GM13977 (cell line): ENCODE measurements at regions not wholly inside any gene's neighbourhood (a gene's known extent, or its start where the extent isn't known, plus 50 kb on each side); places are given as distances from the start of the nearest gene placed in this dataset.

Experiments
- DNase-seq: peaks from one replicate; pipeline ENCODE4 v3.0.0; 2012; ENCODE audit warnings: low spot score
- CTCF ChIP-seq: IDR thresholded peaks from 2 replicates; pipeline ENCODE4 v1.5.1; 2012; ENCODE audit warnings: mild to moderate bottlenecking, control low read depth; ENCODE audit not compliant: insufficient read depth; ENCODE audit errors: extremely low read depth, missing control alignments
- in situ Hi-C: fragments of 300-500 bp; cut with MboI; formaldehyde crosslinking; loops from one replicate; pipeline ENCODE4 v1.12.0; 2022; ENCODE audit warnings: low sequenced_read_pairs, low pct_unique_long_range_greater_than_20kb, mixed read lengths, inconsistent platforms; ENCODE audit not compliant: unreplicated experiment

DNA sequence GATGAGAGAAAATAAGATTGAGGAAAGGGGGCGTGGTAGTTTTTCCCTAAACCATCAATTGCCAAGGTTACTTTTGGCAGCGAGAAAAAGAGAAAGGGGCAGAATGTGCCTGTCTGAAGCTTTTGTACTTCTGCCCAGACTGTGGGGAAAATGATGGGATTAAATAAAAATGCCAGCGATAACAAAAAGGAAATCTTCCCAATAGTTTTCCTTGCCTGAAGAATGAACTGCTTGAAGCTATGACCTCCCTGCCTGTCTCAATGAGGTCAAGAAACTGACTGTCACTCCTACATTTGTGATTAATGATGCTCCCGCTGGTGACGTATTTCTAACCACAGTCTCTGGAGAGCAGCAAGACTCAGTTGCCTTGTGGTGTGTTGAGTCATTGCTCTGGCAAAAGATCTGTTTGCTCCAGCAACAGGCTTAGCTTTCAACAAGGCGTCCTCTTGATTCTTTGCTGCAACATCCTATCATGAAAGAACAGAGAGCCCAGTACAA, 1051.5 kb downstream of the DIAPH3 start:
- DNase-seq = no peak
- in situ Hi-C loops = no loop called here
- no peak for TF ChIP-seq CTCF

DNA sequence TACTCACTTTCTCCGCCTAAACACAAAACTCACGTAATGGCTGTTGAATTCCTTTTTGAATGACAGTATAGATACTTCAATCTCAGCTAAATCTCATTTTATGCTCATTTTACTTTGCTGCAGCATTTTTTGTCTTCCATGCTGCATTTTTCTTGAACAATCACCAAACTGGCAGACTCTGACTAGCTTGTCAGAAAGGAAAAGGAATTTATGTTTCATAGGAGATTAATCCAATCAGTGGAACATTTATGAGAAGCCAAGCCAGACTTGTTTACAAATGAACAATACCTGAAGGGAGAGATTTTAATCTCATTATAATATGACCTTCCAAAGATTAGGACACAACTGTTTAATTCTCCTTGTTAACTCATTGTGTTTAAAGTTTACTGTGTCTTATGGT, 1044.3 kb downstream of the DIAPH3 start:
- in situ Hi-C loops = no loop called here
- DNase-seq = no peak
- no peak for TF ChIP-seq CTCF

DNA sequence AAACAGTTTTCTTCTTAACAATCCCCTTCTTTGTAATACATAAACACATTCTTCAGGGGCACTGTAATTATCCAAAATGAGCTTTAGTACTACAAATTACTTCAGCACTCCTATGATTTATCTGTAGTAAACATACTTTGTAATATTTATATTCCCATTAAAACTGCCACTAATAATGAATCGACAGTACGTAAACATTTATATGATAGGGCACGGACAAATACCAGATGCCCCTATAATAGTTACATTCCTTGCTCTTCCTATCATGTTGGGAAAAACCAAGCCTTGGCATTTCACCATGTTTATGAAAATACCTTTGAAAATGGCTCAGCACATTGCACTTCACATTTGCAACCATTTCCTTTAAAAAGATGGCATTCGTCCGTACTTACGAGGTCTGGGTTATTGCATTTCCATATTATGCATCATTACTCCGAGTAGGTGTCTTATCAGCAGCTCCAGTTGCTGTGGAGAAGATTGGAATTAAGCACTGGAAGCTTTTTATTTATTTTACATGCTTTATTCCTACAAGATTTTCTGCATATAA, 1043.4 kb downstream of the DIAPH3 start:
- no peak for DNase-seq
- in situ Hi-C loops = no loop called here
- TF ChIP-seq CTCF = no peak

DNA sequence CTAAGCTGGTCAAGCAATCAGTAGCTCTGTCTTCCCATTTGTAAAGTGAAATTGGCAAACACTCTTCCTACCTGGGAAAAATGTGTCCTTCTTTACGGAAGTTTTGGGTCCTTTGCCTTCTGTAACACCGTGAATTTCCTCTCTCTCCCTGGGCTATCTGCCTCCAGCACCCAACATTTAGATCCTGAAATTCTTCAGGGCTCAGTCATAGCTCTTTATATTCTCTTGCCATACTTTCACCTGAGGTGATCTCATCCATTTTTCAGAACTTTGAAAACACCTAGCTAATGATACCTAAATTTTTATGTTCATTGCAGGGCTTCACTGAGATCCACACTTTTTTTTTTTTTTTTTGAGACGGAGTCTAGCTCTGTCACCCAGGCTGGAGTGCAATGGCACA, 1042.2 kb downstream of the DIAPH3 start:
- no peak for DNase-seq
- in situ Hi-C loops = no loop called here

DNA sequence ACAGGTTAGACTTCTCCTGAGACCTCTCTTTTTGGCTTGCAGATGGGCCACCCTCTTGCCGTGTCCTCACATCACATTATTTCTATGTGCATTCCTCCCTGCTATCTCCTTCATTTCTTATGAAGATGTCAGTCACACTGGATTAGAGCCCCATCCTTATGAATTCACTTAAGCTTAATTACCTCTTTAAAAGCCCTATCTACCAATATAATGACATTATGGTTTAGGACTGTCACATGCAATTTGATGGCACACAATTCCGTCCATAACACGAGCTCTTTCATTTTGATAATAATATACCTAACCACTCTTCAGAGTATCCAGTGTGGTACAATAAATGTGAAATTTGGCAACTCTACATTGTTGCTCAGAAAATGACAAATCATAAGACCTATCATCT, 1037.3 kb downstream of the DIAPH3 start:
- no peak for TF ChIP-seq CTCF
- in situ Hi-C loops = no loop called here
- DNase-seq = no peak

More for the DNA sequence above, 1042.2 kb downstream of the DIAPH3 start:
- no peak for TF ChIP-seq CTCF

- in situ Hi-C loops = no loop called here
- DNase-seq = no peak
- TF ChIP-seq CTCF = no peak
These were observed 1029.8 kb downstream of the DIAPH3 start for GRCh38 chr13:59133903-59134302.
